Duodenal mucosa (tissue), 2 donors: ENCODE measurements at regions not wholly inside any gene's neighbourhood (a gene's known extent, or its start where the extent isn't known, plus 50 kb on each side); places are given as distances from the start of the nearest gene placed in this dataset.

ENCODE experiments used
- H3K27ac ChIP-seq: one replicate; pipeline ENCODE4 v1.7.0; 2013; ENCODE audit warnings: low read depth, low read length
- H3K27me3 ChIP-seq, 2 donors: one replicate each; pipeline ENCODE4 v1.7.0; 2013; ENCODE audit warnings: low read length in 2 of 2, control low read depth in 1 of 2; ENCODE audit not compliant: insufficient read depth in 2 of 2, control insufficient read depth in 1 of 2
- H3K36me3 ChIP-seq, 2 donors: one replicate each; pipeline ENCODE4 v1.7.0; 2013; ENCODE audit warnings: low read length in 2 of 2, control low read depth in 1 of 2; ENCODE audit not compliant: insufficient read depth in 2 of 2, control insufficient read depth in 1 of 2
- H3K4me1 ChIP-seq, 2 donors: one replicate each; pipeline ENCODE4 v1.7.0; 2013; ENCODE audit warnings: low read length in 2 of 2, control low read depth in 1 of 2; ENCODE audit not compliant: insufficient read depth in 2 of 2, control insufficient read depth in 1 of 2
- H3K4me3 ChIP-seq, 2 donors: one replicate each; pipeline ENCODE4 v1.7.0; 2013; ENCODE audit warnings: low read length in 2 of 2, low read depth in 1 of 2
- H3K9ac ChIP-seq, 2 donors: one replicate each; pipeline ENCODE4 v1.7.0; 2013; ENCODE audit warnings: low read length in 2 of 2, low read depth in 1 of 2
- H3K9me3 ChIP-seq, 2 donors: one replicate each; pipeline ENCODE4 v1.7.0; 2013; ENCODE audit warnings: low read length in 2 of 2, control low read depth in 1 of 2; ENCODE audit not compliant: control insufficient read depth in 1 of 2

DNA sequence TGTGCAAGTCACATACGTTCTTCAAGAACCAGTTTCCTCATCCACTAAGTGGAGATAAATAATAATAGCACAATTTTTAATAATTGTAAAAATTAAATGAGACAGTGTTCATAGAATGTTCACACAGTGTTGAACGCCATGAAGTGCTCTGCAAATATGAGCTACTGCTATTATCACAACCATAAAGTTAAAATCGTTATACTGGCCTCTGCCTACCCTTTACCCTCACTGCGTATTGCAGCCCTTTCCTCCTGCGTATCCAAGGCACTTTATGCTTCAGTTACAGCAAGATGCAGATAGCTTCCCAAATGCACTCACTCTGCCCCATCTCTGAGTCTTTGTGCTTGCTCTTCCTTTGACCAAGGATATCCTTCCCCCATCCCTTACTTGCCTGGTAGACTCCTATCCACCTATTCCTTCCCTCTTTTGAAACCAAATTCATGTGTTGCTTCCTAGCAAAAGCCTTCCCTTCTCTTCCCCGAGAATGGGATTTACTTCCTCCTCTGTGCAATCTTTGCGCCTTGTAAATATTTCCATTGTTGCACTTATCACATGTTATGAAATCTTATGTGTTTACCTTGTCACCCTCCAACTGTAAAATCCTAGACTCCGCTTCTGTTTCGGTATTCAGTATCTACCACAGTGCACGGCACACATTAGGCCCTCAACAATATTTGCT lies 196.9 kb downstream of the ADAMTS15 start:
- Histone ChIP-seq H3K27me3 (no peaks in the 10 kb centered on the region), H3K9me3 (no peaks in the 10 kb centered on the region), H3K4me1 (peaks cover 13 to 22% of the 10 kb centered on the region in 2 donors), H3K4me3 (peak overlapping the region in 1 of 2 donors; percentile 34), H3K36me3 (no peaks in the 10 kb centered on the region), H3K27ac (no peak overlapping the region), H3K9ac (no peak overlapping the region)

DNA sequence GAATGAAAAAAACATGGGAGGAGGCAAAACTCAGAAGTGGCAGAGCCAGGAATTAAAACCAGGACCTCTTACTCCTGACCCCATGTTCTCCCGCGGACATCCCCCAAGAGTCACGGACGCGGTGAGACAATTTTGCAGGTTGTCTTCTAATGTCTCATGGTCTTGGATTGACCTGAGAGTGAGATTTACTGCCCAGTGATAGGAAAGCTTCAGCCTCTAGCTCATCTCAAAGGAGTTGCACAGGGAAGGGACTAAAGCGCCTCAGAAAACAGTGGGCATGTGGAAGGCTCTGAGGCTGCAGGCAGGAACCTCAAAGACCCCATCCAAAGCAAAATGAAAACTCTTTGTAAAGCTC lies 197.4 kb downstream of the ADAMTS15 start:
- Histone ChIP-seq H3K4me3 (no peak overlapping the region), H3K27ac (no peak overlapping the region), H3K4me1 (peaks cover 13 to 22% of the 10 kb centered on the region in 2 donors)

DNA sequence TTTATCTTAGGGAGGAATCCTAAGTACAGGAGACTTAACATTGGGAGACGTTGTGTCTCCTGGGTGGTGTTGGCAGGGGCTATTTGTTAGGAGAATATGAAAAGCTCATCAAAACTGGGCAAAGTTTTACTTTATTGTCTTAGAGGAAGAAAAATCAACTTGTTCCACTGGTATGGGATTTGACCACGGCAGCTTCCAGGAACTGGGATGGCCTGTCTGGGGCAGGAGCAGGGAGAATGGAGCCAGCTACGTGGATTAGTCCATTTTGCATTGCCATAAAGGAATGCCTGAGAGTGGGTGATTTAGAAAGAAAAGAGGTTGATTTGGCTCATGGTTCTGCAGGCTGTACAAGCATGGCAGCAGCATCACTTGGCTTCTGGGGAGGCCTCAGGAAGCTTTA lies 198.4 kb downstream of the ADAMTS15 start:
- H3K36me3 ChIP-seq, result no peaks in the 10 kb centered on the region
- no peaks in the 10 kb centered on the region for H3K9me3 ChIP-seq
- no peak overlapping the region for H3K4me3 ChIP-seq
- no peak overlapping the region for H3K9ac ChIP-seq
- H3K27ac ChIP-seq, result no peak overlapping the region
- H3K27me3 ChIP-seq, result no peaks in the 10 kb centered on the region
- peaks cover 13 to 22% of the 10 kb centered on the region in 2 donors for H3K4me1 ChIP-seq

More for the DNA sequence above, 197.4 kb downstream of the ADAMTS15 start:
- Histone ChIP-seq H3K27me3 (no peaks in the 10 kb centered on the region), H3K9ac (no peak overlapping the region), H3K36me3 (no peaks in the 10 kb centered on the region), H3K9me3 (no peaks in the 10 kb centered on the region)

DNA sequence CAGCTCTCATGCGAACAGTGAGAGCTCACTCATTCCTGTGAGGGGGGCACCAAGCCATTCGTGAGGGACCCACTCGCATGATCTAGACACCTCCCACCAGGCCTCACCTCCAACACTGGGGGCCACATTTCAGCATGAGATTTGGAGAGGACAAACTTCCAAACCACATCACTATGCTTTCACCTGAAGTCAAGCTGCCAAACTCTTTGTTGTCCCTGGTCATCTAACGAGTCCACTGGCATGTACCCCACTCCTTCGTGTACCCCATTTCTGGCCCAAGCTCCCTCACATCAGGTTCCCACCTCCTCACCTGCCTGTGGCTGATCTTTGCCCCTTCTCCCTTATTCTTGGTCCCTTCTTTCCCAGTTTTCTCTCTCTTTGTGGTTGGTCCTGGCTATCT lies 198.9 kb downstream of the ADAMTS15 start:
- Histone ChIP-seq H3K36me3 (no peaks in the 10 kb centered on the region), H3K9me3 (no peaks in the 10 kb centered on the region), H3K9ac (no peak overlapping the region), H3K4me1 (peaks cover 13 to 22% of the 10 kb centered on the region in 2 donors), H3K27me3 (no peaks in the 10 kb centered on the region), H3K27ac (no peak overlapping the region), H3K4me3 (no peak overlapping the region)

DNA sequence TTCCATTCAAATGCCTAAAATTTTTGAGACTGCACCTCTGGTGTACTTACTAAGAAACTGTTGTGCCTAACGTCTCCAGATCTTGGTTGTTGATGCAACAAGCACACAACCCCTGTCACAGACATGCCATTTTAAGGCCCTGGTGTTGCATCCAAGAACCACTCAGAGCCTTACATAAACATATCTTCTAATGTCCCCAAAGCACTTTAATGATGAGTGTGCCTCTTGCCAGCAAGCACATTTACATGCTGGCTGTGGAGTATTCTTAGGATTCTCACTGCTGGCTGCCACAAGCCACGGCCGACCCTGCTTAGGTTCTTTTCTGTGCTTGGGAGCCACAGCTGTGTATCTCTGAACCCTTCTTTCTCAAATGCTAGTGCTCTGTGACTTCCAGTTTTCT lies 201.4 kb downstream of the ADAMTS15 start:
- no peaks in the 10 kb centered on the region for H3K9me3 ChIP-seq
- H3K27me3 ChIP-seq, result no peaks in the 10 kb centered on the region
- H3K27ac ChIP-seq, result no peak overlapping the region
- no peak overlapping the region for H3K4me3 ChIP-seq
- no peak overlapping the region for H3K9ac ChIP-seq
- H3K4me1 ChIP-seq, result peaks cover 15 to 21% of the 10 kb centered on the region in 2 donors
- no peaks in the 10 kb centered on the region for H3K36me3 ChIP-seq

DNA sequence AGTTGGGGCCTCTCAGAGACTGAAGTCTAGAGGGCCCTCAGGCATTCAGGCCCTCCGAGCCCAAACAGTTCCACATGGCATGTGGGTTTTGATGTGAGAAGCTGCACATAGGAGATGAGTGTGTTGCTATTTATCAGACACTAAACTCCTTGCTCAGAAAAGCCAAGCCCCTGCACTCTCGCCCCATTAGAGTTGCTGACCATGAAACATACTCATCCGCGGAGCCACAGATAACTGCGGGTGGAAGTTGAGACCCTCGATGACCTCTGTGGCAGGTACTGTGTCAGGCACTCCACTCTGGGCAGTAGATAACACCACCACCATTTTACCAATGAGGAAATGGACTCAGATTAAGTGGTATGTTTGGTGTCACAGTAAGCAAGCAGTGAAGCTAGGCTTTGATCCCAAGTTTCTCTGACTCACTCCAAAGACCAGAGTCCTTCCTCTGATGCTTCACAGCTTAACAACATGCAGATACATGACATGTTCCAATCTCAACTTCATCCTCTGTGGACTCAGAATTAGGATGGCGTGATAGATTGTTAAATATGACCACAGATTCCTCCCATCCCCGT lies 202.1 kb downstream of the ADAMTS15 start:
- no peaks in the 10 kb centered on the region for H3K27me3 ChIP-seq
- no peaks in the 10 kb centered on the region for H3K9me3 ChIP-seq
- H3K4me3 ChIP-seq, result no peak overlapping the region
- H3K4me1 ChIP-seq, result peaks cover 13 to 15% of the 10 kb centered on the region in 2 donors
- no peaks in the 10 kb centered on the region for H3K36me3 ChIP-seq
- no peak overlapping the region for H3K27ac ChIP-seq
- H3K9ac ChIP-seq, result no peak overlapping the region

DNA sequence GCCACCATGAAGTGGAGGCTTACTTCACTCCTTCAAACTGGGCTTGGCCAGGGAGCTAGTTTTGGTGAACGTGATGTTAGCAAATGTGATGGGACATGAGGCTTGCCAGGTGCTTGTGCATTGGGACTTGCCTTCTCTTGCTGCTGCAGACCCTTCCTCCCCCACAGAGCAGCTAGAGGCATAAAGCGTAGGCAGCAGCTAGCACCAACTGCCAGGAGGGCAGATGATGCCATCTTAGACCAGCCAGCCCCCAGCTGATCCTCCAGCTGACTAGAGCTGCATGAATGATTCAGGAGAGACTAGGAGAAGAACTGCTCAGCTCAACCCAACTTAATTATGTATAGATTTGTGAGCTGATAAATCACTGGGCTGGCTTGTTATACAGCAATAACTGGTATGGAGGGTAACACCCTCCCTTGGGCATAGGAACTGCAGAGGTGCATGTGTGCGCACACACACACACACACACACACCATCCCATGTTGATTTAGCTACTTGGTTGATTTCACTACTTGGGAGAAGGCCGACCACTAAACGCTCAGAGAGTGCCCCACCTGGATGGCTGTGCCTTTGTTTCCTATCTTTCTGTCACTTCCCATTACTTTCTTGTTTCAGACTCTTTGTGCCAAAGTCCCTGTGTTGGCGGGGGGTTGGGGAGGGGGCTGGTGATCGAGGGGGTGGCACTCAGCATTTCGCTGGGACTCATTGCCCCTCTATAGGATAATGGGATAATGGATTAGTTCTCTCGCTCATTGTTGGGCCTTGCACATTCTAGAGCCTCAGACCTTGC lies 202.8 kb downstream of the ADAMTS15 start:
- H3K4me3 ChIP-seq, result no peak overlapping the region
- peaks cover 13 to 15% of the 10 kb centered on the region in 2 donors for H3K4me1 ChIP-seq
- no peaks in the 10 kb centered on the region for H3K36me3 ChIP-seq
- H3K9me3 ChIP-seq, result no peaks in the 10 kb centered on the region
- no peak overlapping the region for H3K9ac ChIP-seq
- H3K27ac ChIP-seq, result no peak overlapping the region
- no peaks in the 10 kb centered on the region for H3K27me3 ChIP-seq

DNA sequence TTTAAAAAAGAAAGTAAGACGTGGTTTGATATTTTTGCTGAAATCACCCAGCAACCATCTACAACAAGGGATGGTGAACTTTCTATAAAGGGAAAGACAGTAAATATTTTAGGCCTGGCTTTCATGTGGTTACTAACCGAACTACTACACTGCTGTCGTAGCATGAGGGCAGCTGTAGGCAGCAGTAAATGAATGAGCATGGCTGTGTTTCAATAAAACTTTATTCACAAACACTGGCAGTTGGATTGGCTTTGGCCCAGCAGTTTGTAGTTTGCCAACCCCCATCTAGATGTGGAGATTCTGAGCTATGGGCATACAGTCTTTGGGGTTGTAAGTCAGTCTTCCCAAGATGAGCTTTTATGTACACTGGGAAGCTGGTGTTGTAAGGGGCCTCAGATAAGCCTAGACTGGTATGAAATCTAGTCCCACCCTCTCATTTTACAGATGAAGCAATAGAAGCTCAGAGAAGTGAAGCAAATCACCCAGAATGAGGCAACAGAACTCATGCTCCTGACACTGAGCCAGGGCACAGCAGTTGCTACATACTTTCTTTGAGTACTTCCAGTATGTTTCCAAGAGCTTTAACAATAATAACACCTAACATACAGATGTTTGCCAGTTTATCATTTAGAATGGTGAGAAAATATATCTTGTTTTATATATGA lies 204.4 kb downstream of the ADAMTS15 start:
- Histone ChIP-seq H3K4me1 (peaks cover 8 to 13% of the 10 kb centered on the region in 2 donors), H3K36me3 (no peaks in the 10 kb centered on the region), H3K27ac (no peak overlapping the region), H3K9ac (no peak overlapping the region), H3K4me3 (no peak overlapping the region), H3K9me3 (no peaks in the 10 kb centered on the region), H3K27me3 (no peaks in the 10 kb centered on the region)

DNA sequence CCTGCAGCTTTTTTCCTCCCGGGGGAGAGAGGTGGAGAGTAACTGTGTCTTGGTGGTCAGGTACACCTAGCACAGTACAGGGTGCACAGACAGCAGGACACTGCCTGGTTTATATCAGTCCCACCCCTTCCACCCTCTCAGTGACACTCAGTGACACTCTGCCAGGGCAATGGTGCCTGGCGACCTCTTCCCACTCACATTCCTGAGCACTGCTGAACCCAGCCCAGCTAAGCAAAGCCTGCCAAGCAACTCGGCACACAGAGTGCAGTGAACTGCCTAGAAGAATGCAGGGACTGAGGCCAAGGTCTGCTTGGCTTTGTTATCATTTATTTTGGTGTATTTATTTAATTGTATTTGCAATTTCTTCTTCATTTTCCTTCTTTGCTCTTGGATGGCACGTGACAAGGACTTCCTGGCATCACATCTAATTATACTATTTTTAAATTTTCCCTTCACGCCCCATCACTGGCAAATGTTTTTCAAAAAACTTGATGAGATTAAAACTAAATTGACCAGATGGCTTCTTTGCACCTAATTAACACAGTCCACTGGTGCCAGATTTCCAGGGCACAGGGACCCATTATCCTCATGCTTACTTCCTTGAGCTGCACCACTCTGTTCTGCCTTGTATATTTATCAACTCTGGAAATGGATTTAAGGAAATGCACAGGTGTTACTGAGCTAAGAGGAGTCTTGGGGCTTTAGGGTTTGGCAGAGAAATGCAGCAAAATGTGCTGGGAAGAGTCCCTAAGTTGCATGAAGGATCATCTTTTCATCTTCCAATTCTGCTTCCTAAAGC lies 205.6 kb downstream of the ADAMTS15 start:
- H3K27me3 ChIP-seq, result no peaks in the 10 kb centered on the region
- peaks cover 8 to 13% of the 10 kb centered on the region in 2 donors for H3K4me1 ChIP-seq
- H3K9ac ChIP-seq, result no peak overlapping the region
- no peaks in the 10 kb centered on the region for H3K36me3 ChIP-seq
- H3K4me3 ChIP-seq, result no peak overlapping the region
- no peaks in the 10 kb centered on the region for H3K9me3 ChIP-seq
- H3K27ac ChIP-seq, result no peak overlapping the region
